ACC112 (cell line): ENCODE measurements at regions not wholly inside any gene's neighbourhood (a gene's known extent, or its start where the extent isn't known, plus 50 kb on each side); places are given as distances from the start of the nearest gene placed in this dataset.

Source experiments
- H2AFZ ChIP-seq: fragments of 200-600 bp; sonication (generic); one replicate; pipeline ENCODE4 v1.6.0; 2017; ENCODE audit warnings: antibody characterized with exemption, low read length; ENCODE audit not compliant: unreplicated experiment
- H3K27ac ChIP-seq: fragments of 200-600 bp; sonication (generic); 2 replicates; pipeline ENCODE4 v1.5.1; 2014; ENCODE audit warnings: low read depth, mild to moderate bottlenecking, antibody characterized with exemption, low read length, moderate library complexity
- H3K27me3 ChIP-seq: fragments of 200-600 bp; sonication (generic); 2 replicates; pipeline ENCODE4 v1.6.1; 2014; ENCODE audit warnings: mild to moderate bottlenecking, antibody characterized with exemption, low read length, moderate library complexity, mixed read lengths; ENCODE audit not compliant: insufficient read depth
- H3K36me3 ChIP-seq: fragments of 200-600 bp; sonication (generic); 2 replicates; pipeline ENCODE4 v1.6.1; 2016; ENCODE audit warnings: mild to moderate bottlenecking, antibody characterized with exemption, low read length, moderate library complexity, mixed read lengths; ENCODE audit not compliant: insufficient read depth
- H3K4me1 ChIP-seq: fragments of 200-600 bp; sonication (generic); one replicate; pipeline ENCODE4 v1.6.1; 2016; ENCODE audit warnings: low read length, mixed read lengths; ENCODE audit not compliant: insufficient read depth, unreplicated experiment, control insufficient read depth
- H3K4me3 ChIP-seq: fragments of 200-600 bp; sonication (generic); 2 replicates; pipeline ENCODE4 v1.5.1; 2014; ENCODE audit warnings: mild to moderate bottlenecking, low read depth, low read length
- H3K79me2 ChIP-seq: fragments of 200-600 bp; sonication (generic); one replicate; pipeline ENCODE4 v1.6.0; 2016; ENCODE audit warnings: low read length; ENCODE audit not compliant: control insufficient read depth, unreplicated experiment, insufficient read depth

DNA sequence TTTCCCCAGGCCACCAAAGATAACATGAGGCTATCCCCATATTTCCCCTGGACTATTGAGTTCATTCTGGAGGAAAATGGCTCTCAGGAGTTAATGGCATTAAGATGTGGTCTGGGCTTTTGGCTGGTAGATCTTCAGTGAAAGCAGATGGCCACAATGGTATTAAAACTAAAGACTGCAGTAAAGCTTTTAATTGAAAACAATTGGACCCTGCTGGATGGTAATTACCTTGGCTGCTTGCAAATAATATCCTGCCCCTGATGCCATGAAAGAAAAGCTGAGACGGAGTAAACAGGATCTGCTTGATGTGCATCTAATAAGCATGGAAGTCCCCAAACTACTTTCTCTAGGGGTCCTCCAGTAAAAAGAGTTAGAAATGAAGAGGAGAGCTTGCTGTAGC, 255.8 kb downstream of the QKI start:
- Histone ChIP-seq H3K79me2 (no peaks in the 10 kb centered on the region), H3K4me3 (no peak overlapping the region), H3K27me3 (no peaks in the 10 kb centered on the region), H3K27ac (no peak overlapping the region), H3K36me3 (no peaks in the 10 kb centered on the region), H2AFZ (no peak overlapping the region), H3K4me1 (no peaks in the 10 kb centered on the region)

- no peak overlapping the region for H3K27ac ChIP-seq
- no peak overlapping the region for H3K4me3 ChIP-seq
- H3K4me1 ChIP-seq: no peaks in the 10 kb centered on the region
Measured at GRCh38 chr6:163668061-163668426, 253.5 kb downstream of the QKI start.

DNA sequence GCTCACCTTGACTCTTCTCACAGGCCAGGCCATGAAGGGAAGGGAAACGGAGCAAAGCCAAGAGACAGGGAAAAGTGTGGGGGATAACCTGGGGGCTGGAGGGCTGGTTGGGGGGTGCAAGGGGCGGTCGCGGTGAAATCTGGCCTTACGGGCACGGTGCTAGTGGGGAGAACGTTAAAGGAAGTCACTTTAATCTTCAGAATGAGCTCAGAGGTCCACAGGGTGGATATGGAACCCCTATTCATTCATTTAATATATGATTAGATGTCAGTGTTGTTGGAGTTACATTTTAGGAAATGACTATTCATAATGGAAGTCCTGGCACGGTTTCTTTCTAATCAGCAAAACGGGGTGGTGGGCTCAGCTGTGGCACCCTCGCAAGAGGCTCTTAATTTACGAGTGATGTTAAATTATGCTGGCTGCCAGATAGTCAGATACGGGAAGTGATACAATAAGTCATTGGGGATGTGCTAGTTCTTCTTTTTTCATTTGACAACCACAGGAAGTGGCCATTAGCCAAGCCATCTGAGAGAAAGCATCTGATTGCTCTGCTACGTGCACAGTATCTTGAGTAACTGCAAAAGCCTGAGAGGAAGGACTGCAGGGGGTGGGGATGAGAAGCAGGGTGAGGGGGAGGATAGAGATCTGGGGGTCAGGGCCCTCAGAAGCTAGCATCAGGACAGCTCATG, 253.0 kb downstream of the QKI start:
- no peak overlapping the region for H3K27ac ChIP-seq
- H3K36me3 ChIP-seq: no peaks in the 10 kb centered on the region
- no peaks in the 10 kb centered on the region for H3K4me1 ChIP-seq
- no peaks in the 10 kb centered on the region for H3K79me2 ChIP-seq
- no peak overlapping the region for H3K4me3 ChIP-seq
- no peaks in the 10 kb centered on the region for H3K27me3 ChIP-seq
- H2AFZ ChIP-seq: no peak overlapping the region

More at GRCh38 chr6:163668061-163668426, 253.5 kb downstream of the QKI start:
- Histone ChIP-seq H2AFZ (no peak overlapping the region), H3K27me3 (no peaks in the 10 kb centered on the region), H3K36me3 (no peaks in the 10 kb centered on the region), H3K79me2 (no peaks in the 10 kb centered on the region)

DNA sequence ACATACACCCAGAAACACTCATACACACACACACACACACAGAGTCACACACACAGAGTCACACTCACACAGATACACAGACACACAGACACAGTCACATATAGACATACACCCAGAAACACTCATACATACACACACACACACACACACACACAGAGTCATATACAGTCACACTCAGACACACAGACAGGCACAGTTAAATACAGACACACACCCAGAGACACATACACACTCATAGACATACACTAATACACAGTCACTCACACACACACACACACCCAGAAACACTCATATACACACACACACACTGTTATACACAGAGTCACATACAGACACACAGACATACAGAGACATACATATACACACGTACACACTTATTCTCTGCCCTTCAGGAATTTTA, 250.9 kb downstream of the QKI start:
- no peak overlapping the region for H3K27ac ChIP-seq
- no peaks in the 10 kb centered on the region for H3K36me3 ChIP-seq
- H3K27me3 ChIP-seq: no peaks in the 10 kb centered on the region
- H2AFZ ChIP-seq: no peak overlapping the region
- no peaks in the 10 kb centered on the region for H3K4me1 ChIP-seq
- H3K79me2 ChIP-seq: no peaks in the 10 kb centered on the region
- H3K4me3 ChIP-seq: no peak overlapping the region

DNA sequence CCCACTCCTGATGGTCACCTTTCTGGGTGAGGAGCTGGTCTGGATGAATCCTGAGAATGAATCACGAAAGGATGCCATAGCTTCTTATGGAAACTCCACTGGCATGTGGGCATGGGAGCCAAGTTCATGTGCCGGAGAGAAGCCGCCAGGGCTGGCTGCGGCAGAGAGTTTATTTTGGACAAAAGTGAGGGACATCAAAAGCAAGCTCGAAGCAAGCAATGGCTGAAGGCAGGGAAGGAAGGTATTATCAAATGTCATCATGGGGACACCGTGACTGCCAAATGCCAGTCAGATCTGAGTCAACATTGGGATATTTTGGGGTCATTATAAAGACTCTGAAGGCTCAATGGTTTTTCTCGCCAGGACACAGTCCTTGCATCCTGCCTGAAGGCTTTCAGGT, 249.1 kb downstream of the QKI start:
- H3K4me1 ChIP-seq: no peaks in the 10 kb centered on the region
- H3K27me3 ChIP-seq: no peaks in the 10 kb centered on the region
- no peak overlapping the region for H3K27ac ChIP-seq
- H3K79me2 ChIP-seq: no peaks in the 10 kb centered on the region
- H3K36me3 ChIP-seq: no peaks in the 10 kb centered on the region
- H2AFZ ChIP-seq: no peak overlapping the region
- no peak overlapping the region for H3K4me3 ChIP-seq

GRCh38 chr6:163662604-163663225, 248.2 kb downstream of the QKI start:
- no peaks in the 10 kb centered on the region for H3K79me2 ChIP-seq
- H3K27me3 ChIP-seq: no peaks in the 10 kb centered on the region
- H3K27ac ChIP-seq: no peak overlapping the region
- no peaks in the 10 kb centered on the region for H3K36me3 ChIP-seq
- no peaks in the 10 kb centered on the region for H3K4me1 ChIP-seq
- no peak overlapping the region for H3K4me3 ChIP-seq
- no peak overlapping the region for H2AFZ ChIP-seq

GRCh38 chr6:163661272-163661671, 246.8 kb downstream of the QKI start:
- Histone ChIP-seq H3K36me3 (no peaks in the 10 kb centered on the region), H3K27ac (no peak overlapping the region), H3K4me1 (no peaks in the 10 kb centered on the region), H3K27me3 (no peaks in the 10 kb centered on the region), H2AFZ (no peak overlapping the region), H3K79me2 (no peaks in the 10 kb centered on the region), H3K4me3 (no peak overlapping the region)

- Histone ChIP-seq H3K4me1 (no peaks in the 10 kb centered on the region), H3K4me3 (no peak overlapping the region), H3K27ac (no peak overlapping the region), H3K79me2 (no peaks in the 10 kb centered on the region), H2AFZ (no peak overlapping the region), H3K36me3 (no peaks in the 10 kb centered on the region), H3K27me3 (no peaks in the 10 kb centered on the region)
Measured at GRCh38 chr6:163659803-163660202, 245.3 kb downstream of the QKI start.

- H3K36me3 ChIP-seq: no peaks in the 10 kb centered on the region
- no peak overlapping the region for H2AFZ ChIP-seq
- no peaks in the 10 kb centered on the region for H3K4me1 ChIP-seq
- H3K79me2 ChIP-seq: no peaks in the 10 kb centered on the region
- H3K4me3 ChIP-seq: no peak overlapping the region
- H3K27ac ChIP-seq: no peak overlapping the region
- no peaks in the 10 kb centered on the region for H3K27me3 ChIP-seq
Measured at GRCh38 chr6:163655217-163656121, 241.0 kb downstream of the QKI start.

DNA sequence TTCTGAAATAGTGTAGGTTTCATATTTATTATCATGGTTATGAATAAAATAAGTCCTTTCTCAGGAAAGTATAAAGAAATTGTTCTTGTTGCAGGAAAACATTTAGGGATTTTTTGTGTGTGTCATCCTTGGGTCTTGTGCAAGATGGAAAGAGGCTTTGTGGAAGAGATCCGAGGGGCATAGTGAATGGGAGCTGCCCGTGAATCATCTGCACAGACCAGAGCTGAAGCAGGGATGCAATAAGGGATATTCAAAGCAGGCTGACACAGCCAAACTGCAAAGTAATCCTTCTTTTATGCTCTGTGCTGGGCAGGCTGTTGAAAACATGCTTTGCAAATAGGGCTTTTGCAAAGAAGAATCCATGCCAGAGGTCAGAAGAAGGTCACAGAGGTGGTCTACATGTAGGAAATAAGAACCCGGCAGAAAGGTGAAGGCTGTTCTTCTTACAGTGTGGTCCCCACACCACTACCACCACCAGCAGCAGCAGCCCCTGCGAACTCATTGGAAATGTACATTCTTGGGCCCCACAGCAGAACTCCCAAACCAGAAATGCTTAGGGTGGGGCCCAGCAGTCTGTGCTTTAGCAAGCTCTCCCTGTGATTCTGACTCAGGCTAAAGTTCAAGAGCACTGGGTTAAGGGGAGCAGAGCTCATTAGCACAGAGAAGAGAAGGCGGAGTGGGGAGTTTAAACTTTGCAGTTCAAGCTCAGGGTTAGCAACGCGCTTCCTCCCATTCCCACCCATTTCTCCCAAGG, 237.6 kb downstream of the QKI start:
- Histone ChIP-seq H3K4me3 (no peak overlapping the region), H3K27ac (no peak overlapping the region), H3K27me3 (no peaks in the 10 kb centered on the region), H3K36me3 (no peaks in the 10 kb centered on the region), H2AFZ (no peak overlapping the region), H3K4me1 (no peaks in the 10 kb centered on the region), H3K79me2 (no peaks in the 10 kb centered on the region)
